HUDEP-2 (cell line): ENCODE measurements at regions not wholly inside any gene's neighbourhood (a gene's known extent, or its start where the extent isn't known, plus 50 kb on each side); places are given as distances from the start of the nearest gene placed in this dataset.
"Not testable (repeated sequence)": the region's sequence is repeated elsewhere in the genome, so short reads cannot be mapped to it uniquely, and the experiment has no call there.

Experiments used
- DNase-seq, 76 experiments: peaks; one replicate each; lab custom pipeline; 2025; ENCODE audit not compliant: unreplicated experiment in 76 of 76; lab: John Stamatoyannopoulos, UW

- DNase-seq, result no peak
These were observed 193.4 kb upstream of the CPHXL start for GRCh38 chr16:75919664-75920063.

- DNase-seq, result no peak
These were observed 195.0 kb upstream of the CPHXL start for GRCh38 chr16:75921281-75921680.

GRCh38 chr16:75922250-75922649 is 196.0 kb upstream of the CPHXL start:
- DNase-seq, result no peak

- DNase-seq, result no peak
These were observed 198.1 kb upstream of the CPHXL start for GRCh38 chr16:75924397-75924796.

GRCh38 chr16:75927810-75928209 is 201.5 kb upstream of the CPHXL start:
- DNase-seq, result no peak

GRCh38 chr16:75928295-75928694 is 202.0 kb upstream of the CPHXL start:
- DNase-seq, result no peak

- no peak for DNase-seq
These were observed 202.8 kb upstream of the CPHXL start for GRCh38 chr16:75929046-75929445.

- no peak for DNase-seq
These were observed 204.8 kb upstream of the CPHXL start for GRCh38 chr16:75931043-75931442.

- DNase-seq, result no peak
These were observed 205.7 kb upstream of the CPHXL start for GRCh38 chr16:75931970-75932369.

GRCh38 chr16:75938818-75939217 is 212.5 kb upstream of the CPHXL start:
- DNase-seq, result no peak

GRCh38 chr16:75942351-75942750 is 216.1 kb upstream of the CPHXL start:
- no peak for DNase-seq

GRCh38 chr16:75942936-75943335 is 216.6 kb upstream of the CPHXL start:
- DNase-seq, result no peak

GRCh38 chr16:75943705-75944514 is 217.6 kb upstream of the CPHXL start:
- no peak for DNase-seq

GRCh38 chr16:75945916-75946457 is 219.7 kb upstream of the CPHXL start:
- no peak for DNase-seq

GRCh38 chr16:75947626-75948239 is 221.4 kb upstream of the CPHXL start:
- no peak for DNase-seq

- DNase-seq, result no peak
These were observed 222.2 kb upstream of the CPHXL start for GRCh38 chr16:75948441-75948840.

- no peak for DNase-seq
These were observed 222.6 kb upstream of the CPHXL start for GRCh38 chr16:75948886-75949285.

- DNase-seq, result no peak
These were observed 225.8 kb upstream of the CPHXL start for GRCh38 chr16:75952124-75952523.

- no peak for DNase-seq
These were observed 231.6 kb upstream of the CPHXL start for GRCh38 chr16:75957870-75958269.

GRCh38 chr16:75965504-75966374 is 239.4 kb upstream of the CPHXL start:
- no peak for DNase-seq

GRCh38 chr16:75969120-75969519 is 242.8 kb upstream of the CPHXL start:
- DNase-seq, result not testable (repeated sequence)
